Endothelial cell of umbilical vein (primary cell): ENCODE measurements at regions not wholly inside any gene's neighbourhood (a gene's known extent, or its start where the extent isn't known, plus 50 kb on each side); places are given as distances from the start of the nearest gene placed in this dataset.

Source experiments
- BruUV-seq: library from RNA; stranded (reverse); fragments of 400-500 nt; replicated peaks from 2 replicates; lab custom pipeline; 2021; lab: Mats Ljungman, UMichigan
- CTCF ChIA-PET: fragments of 300-600, 350-600 bp; sonication (Branson Sonifier 250); formaldehyde crosslinking; loops from one replicate; lab custom pipeline; 2021; ENCODE audit warnings: antibody characterized with exemption, inconsistent platforms; lab: Charles Lee
- POLR2A ChIA-PET: fragments of 300-600, 350-600 bp; sonication (Branson Sonifier 250); formaldehyde crosslinking; loops from one replicate; lab custom pipeline; 2021; ENCODE audit warnings: antibody characterized with exemption, inconsistent platforms; lab: Charles Lee
- DNase-seq: peaks from one replicate; pipeline ENCODE4 v3.0.0-alpha.2; 2011; ENCODE audit warnings: low read depth, low spot score
- FAIRE-seq: peaks from 2 replicates; lab custom pipeline; 2011; peaks lifted over from hg19 to GRCh38; lab: Jason Lieb, UNC
- H2AFZ ChIP-seq: 2 replicates; pipeline ENCODE4 v1.6.0; 2012; ENCODE audit warnings: low read depth, low read length, control low read depth, inconsistent platforms
- H3K27ac ChIP-seq: 2 replicates; pipeline ENCODE4 v1.5.1; 2011; ENCODE audit warnings: low read depth, mild to moderate bottlenecking, control low read depth, low read length, moderate library complexity; ENCODE audit not compliant: insufficient read depth
- H3K27me3 ChIP-seq, 2 experiments: 2 replicates each; pipeline versions ENCODE4 v1.6.0 to v1.6.1; 2011; ENCODE audit warnings: low read length in 2 of 2, mixed read lengths in 1 of 2; ENCODE audit not compliant: control insufficient read depth in 2 of 2, insufficient read depth in 2 of 2
- H3K36me3 ChIP-seq, 2 experiments: 2 replicates in 1 of 2; 3 replicates in 1 of 2; pipeline ENCODE4 v1.5.1; 2011; ENCODE audit warnings: low read length in 2 of 2, mild to moderate bottlenecking in 1 of 2, moderate library complexity in 1 of 2; ENCODE audit not compliant: control insufficient read depth in 2 of 2, insufficient read depth in 2 of 2; ENCODE audit errors: extremely low read depth in 1 of 2
- H3K4me1 ChIP-seq: 3 replicates; pipeline ENCODE4 v1.5.1; 2011; ENCODE audit warnings: mild to moderate bottlenecking, low read length; ENCODE audit not compliant: control insufficient read depth, insufficient read depth; ENCODE audit errors: extremely low read depth
- H3K4me2 ChIP-seq: 2 replicates; pipeline ENCODE4 v1.6.1; 2011; ENCODE audit warnings: low read length, control low read depth, mixed read lengths; ENCODE audit not compliant: insufficient read depth
- H3K4me3 ChIP-seq, 3 experiments: fragments of 200-600 bp in 1 of 3; sonication (generic), shearing (Covaris generic) in 1 of 3; replicated peaks in 1 of 3; 2 replicates each; pipeline ENCODE4 v1.5.1; 2011 to 2016; ENCODE audit warnings: control low read depth in 3 of 3, low read length in 3 of 3, mild to moderate bottlenecking in 2 of 3, inconsistent platforms in 1 of 3, low read depth in 1 of 3, moderate library complexity in 1 of 3; ENCODE audit not compliant: insufficient read depth in 1 of 3
- H3K79me2 ChIP-seq: 2 replicates; pipeline ENCODE4 v1.6.0; 2012; ENCODE audit warnings: low read length, inconsistent platforms; ENCODE audit not compliant: control insufficient read depth, insufficient read depth
- H3K9ac ChIP-seq: replicated peaks from 2 replicates; pipeline ENCODE3; 2011; ENCODE audit warnings: low read length, control low read depth; ENCODE audit not compliant: insufficient read depth; ENCODE audit errors: extremely low read depth
- H3K9me1 ChIP-seq: replicated peaks from 3 replicates; pipeline ENCODE4 v1.6.0; 2011; ENCODE audit warnings: mild to moderate bottlenecking, low read length; ENCODE audit not compliant: control insufficient read depth, insufficient read depth; ENCODE audit errors: extremely low read depth
- H3K9me3 ChIP-seq: replicated peaks from 2 replicates; pipeline ENCODE4 v1.5.1; 2012; ENCODE audit warnings: low read length, inconsistent platforms; ENCODE audit not compliant: control insufficient read depth, insufficient read depth
- H4K20me1 ChIP-seq: replicated peaks from 2 replicates; pipeline ENCODE3; 2011; ENCODE audit warnings: mild to moderate bottlenecking, low read length; ENCODE audit not compliant: control insufficient read depth, insufficient read depth; ENCODE audit errors: extremely low read depth
- CTCF ChIP-seq, 2 donors: IDR thresholded peaks; 1 replicate in 1 of 2; 2 replicates in 1 of 2; pipeline ENCODE4 v1.5.1; 2011; ENCODE audit warnings: low read length in 2 of 2, mild to moderate bottlenecking in 2 of 2, moderate library complexity in 2 of 2, control low read depth in 1 of 2, inconsistent platforms in 1 of 2, low read depth in 1 of 2; ENCODE audit not compliant: insufficient read depth in 1 of 2; ENCODE audit errors: extremely low read depth in 1 of 2
- EZH2 ChIP-seq: IDR thresholded peaks from 2 replicates; pipeline ENCODE4 v1.6.1; 2012; ENCODE audit warnings: borderline replicate concordance, low read depth, mild to moderate bottlenecking, moderate library complexity, low read length, inconsistent platforms; ENCODE audit not compliant: severe bottlenecking
- FOS ChIP-seq: IDR thresholded peaks from 2 replicates; pipeline ENCODE4 v1.6.1; 2011; ENCODE audit warnings: mild to moderate bottlenecking, low read length, moderate library complexity, borderline replicate concordance; ENCODE audit not compliant: insufficient read depth
- GATA2 ChIP-seq: IDR thresholded peaks from 2 replicates; pipeline ENCODE4 v1.7.0; 2011; ENCODE audit warnings: low read depth, mild to moderate bottlenecking, moderate library complexity, mixed read lengths, low read length; ENCODE audit not compliant: insufficient read length, insufficient read depth
- JUN ChIP-seq: IDR thresholded peaks from 2 replicates; pipeline ENCODE4 v1.6.1; 2011; ENCODE audit warnings: borderline replicate concordance, low read depth; ENCODE audit not compliant: insufficient read length, insufficient read depth
- MYC ChIP-seq: IDR thresholded peaks from one replicate; pipeline ENCODE4 v1.6.1; 2011; ENCODE audit warnings: mild to moderate bottlenecking, low read depth, low read length
- POLR2A ChIP-seq: IDR thresholded peaks from 2 replicates; pipeline ENCODE4 v1.6.1; 2012; ENCODE audit warnings: low read depth, mild to moderate bottlenecking, control low read depth, low read length
- POLR2AphosphoS5 ChIP-seq: IDR thresholded peaks from 2 replicates; pipeline ENCODE4 v1.6.1; 2012; ENCODE audit warnings: low read depth, mild to moderate bottlenecking, control low read depth, low read length, moderate library complexity; ENCODE audit not compliant: insufficient read depth
- dilution Hi-C: fragments of 300-500 bp; cut with MboI; formaldehyde crosslinking; loops from one replicate; pipeline ENCODE4 v1.15.0; 2019; ENCODE audit warnings: low sequenced_read_pairs; ENCODE audit not compliant: extremely low pct_ligation_motif_present
- intact Hi-C: fragments of 100-400 bp; cut with micrococcal nuclease; formaldehyde crosslinking; loops from one replicate; pipeline ENCODE4 v1.10.0; 2022
- TF ChIP-seq, protein P1 (sequence below): IDR thresholded peaks from 2 replicates; pipeline ENCODE4 v1.6.1; 2011; ENCODE audit not compliant: insufficient read depth, insufficient read length

DNA sequence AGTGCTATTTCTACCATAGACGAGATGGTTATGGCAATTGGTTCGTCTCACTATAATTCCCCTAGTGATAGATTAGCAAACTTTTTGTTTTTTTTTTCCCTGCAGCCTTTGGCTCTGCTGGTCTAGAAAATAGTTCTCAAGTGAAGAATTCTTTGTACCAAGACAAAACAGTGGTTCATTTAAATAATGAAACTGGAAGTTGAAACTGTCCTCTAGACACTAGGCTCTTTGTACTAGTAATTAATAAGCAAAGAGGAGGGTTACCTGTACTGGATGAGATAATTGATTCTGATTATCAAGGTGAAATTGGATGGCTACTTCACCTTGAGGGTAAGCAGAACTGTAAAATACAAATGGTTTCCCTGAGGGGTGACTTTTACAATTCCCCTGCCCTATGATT is 156.9 kb upstream of the DCC start:
- DNase-seq (no peak), FAIRE-seq (no peak)
- BruUV-seq: no TSS peak
- Histone ChIP-seq H3K9me1 (no peaks in the 10 kb centered on the region), H3K4me1 (no peaks in the 10 kb centered on the region), H3K9ac (no peak overlapping the region), H3K27me3 (no peaks in the 10 kb centered on the region), H3K9me3 (peaks cover 5% of the 10 kb centered on the region), H4K20me1 (no peaks in the 10 kb centered on the region), H3K36me3 (no peaks in the 10 kb centered on the region), H3K4me2 (no peak overlapping the region), H3K79me2 (no peaks in the 10 kb centered on the region), H2AFZ (no peak overlapping the region), H3K27ac (no peak overlapping the region), H3K4me3 (no peak overlapping the region)
- no peak for TF ChIP-seq EZH2
- TF ChIP-seq FOS: no peak
- TF ChIP-seq POLR2A: no peak
- TF ChIP-seq POLR2AphosphoS5: no peak
- no peak for TF ChIP-seq JUN
- TF ChIP-seq GATA2: no peak
- TF ChIP-seq, protein P1, sequence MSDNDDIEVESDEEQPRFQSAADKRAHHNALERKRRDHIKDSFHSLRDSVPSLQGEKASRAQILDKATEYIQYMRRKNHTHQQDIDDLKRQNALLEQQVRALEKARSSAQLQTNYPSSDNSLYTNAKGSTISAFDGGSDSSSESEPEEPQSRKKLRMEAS: no peak
- no peak for TF ChIP-seq MYC
- no peak for TF ChIP-seq CTCF (IDR thresholded peaks at IDR 0.05; ENCODE audit: extremely low read depth in 1 of 2, insufficient read depth in 1 of 2, low read depth in 1 of 2, low read length in 2 of 2)
- CTCF ChIA-PET: no interaction called here
- dilution Hi-C loops (no loop called here), intact Hi-C loops (no loop called here)
- POLR2A ChIA-PET: no interaction called here
